ENCODE measurements at regions not wholly inside any gene's neighbourhood (a gene's known extent, or its start where the extent isn't known, plus 50 kb on each side); places are given as distances from the start of the nearest gene placed in this dataset.

DNA sequence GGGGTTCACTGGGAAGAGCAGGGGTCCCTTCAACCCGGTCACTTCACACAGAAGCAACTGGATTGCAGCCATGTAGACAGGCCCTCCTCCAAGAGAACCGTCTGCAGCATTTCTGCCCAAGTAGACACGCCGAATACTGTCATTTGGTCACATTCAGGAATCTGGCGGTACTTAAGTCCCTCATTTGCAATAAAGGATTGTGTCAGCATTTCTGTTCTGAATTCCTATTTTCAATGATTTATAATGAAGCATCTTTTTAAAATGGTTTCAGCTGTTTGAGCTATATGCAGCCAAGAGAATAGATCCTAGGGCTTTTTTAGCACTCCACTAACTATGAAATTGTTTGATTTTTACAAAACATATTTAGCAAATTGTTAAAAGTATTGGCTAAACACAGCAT lies 143.5 kb upstream of the SOX1 start:
- H3K23ac ChIP-seq (ENCODE audit: insufficient read length), result no peak overlapping the region
- H3K27me3 ChIP-seq (replicated peaks in 1 of 4; ENCODE audit: control insufficient read depth in 3 of 4, extremely low read depth in 1 of 4, insufficient read depth in 3 of 4, low read length in 3 of 4), result no peaks in the 10 kb centered on the region
- peaks cover 0 to 6% (median 2%) of the 10 kb centered on the region in 4 experiments; a peak in 3 of 7 replicates for H3K4me1 ChIP-seq (replicated peaks in 1 of 4; ENCODE audit: control insufficient read depth in 3 of 4, insufficient read depth in 4 of 4, low read length in 3 of 4)
- H3K27ac ChIP-seq (ENCODE audit: low read depth, low read length), result no peak overlapping the region
- no peak overlapping the region for H2BK15ac ChIP-seq (ENCODE audit: low read length)
- H3K4me2 ChIP-seq (ENCODE audit: insufficient read depth in 1 of 2, low read depth in 2 of 2, low read length in 2 of 2), result no peak overlapping the region
- no peak overlapping the region for H2AFZ ChIP-seq (ENCODE audit: low read length)
- no peak overlapping the region for H2BK5ac ChIP-seq (ENCODE audit: low read depth, low read length)
- H4K20me1 ChIP-seq (replicated peaks in 1 of 2; ENCODE audit: control insufficient read depth in 1 of 2, insufficient read depth in 2 of 2, low read length in 2 of 2), result no peaks in the 10 kb centered on the region
- ChIA-PET POLR2A (ENCODE audit: partially characterized antibody) (no interaction called here), CTCF (ENCODE audit: partially characterized antibody) (interaction anchor here (0.6 kb wide), 1 partner anchor 260 kb away, joined by 3 read pairs; no protein-coding TSS in a partner anchor)
- H3K9me3 ChIP-seq (ENCODE audit: insufficient read depth in 2 of 2, low read depth in 1 of 2, low read length in 1 of 2), result no peaks in the 10 kb centered on the region
- H2BK20ac ChIP-seq (ENCODE audit: low read length), result no peak overlapping the region
- no peaks in the 10 kb centered on the region for H3K36me3 ChIP-seq (ENCODE audit: control insufficient read depth in 2 of 4, insufficient read depth in 4 of 4, low read length in 3 of 4)
- no peak overlapping the region for H2BK12ac ChIP-seq (ENCODE audit: low read depth, low read length)
- no peaks in the 10 kb centered on the region for H3K23me2 ChIP-seq (ENCODE audit: low read depth, low read length)
- H3K79me2 ChIP-seq (ENCODE audit: control insufficient read depth in 1 of 2, insufficient read depth in 2 of 2, low read length in 2 of 2), result no peaks in the 10 kb centered on the region
- H2AK5ac ChIP-seq (ENCODE audit: low read depth, low read length), result no peak overlapping the region
- H2BK120ac ChIP-seq (replicated peaks; ENCODE audit: low read depth, low read length), result no peak overlapping the region
- no peak overlapping the region for H4K91ac ChIP-seq (replicated peaks; ENCODE audit: insufficient read length, low read length)
- no peak overlapping the region for H3K14ac ChIP-seq (ENCODE audit: insufficient read length)
- WGBS, 2 experiments (ENCODE audit: extremely low coverage in 1 of 2, insufficient coverage in 1 of 2, insufficient read length in 1 of 2, insufficient replicate concordance in 2 of 2, low coverage in 1 of 2, low lambda C conversion rate in 2 of 2, missing lambda C conversion rate in 1 of 2), result 89% methylated on average over 5 of the region's 5 CpGs; no CpG with 5 or more reads in 1 of the 2 experiments
- DNase-seq (ENCODE audit: low read depth in 1 of 2, low spot score in 2 of 2) (no peak), FAIRE-seq (no peak)
- H4K8ac ChIP-seq (ENCODE audit: extremely low read depth, insufficient read depth, low read length), result no peak overlapping the region
- no peak overlapping the region for H3K9ac ChIP-seq (replicated peaks in 1 of 4; ENCODE audit: extremely low read depth in 1 of 4, low read depth in 3 of 4, low read length in 3 of 4)
- no peak overlapping the region for H4K5ac ChIP-seq (ENCODE audit: insufficient read length, low read depth, low read length)
- no peak overlapping the region for H3K4me3 ChIP-seq (ENCODE audit: extremely low read depth in 1 of 4, insufficient read depth in 2 of 4, low read depth in 3 of 4, low read length in 4 of 4)
- H3K79me1 ChIP-seq (ENCODE audit: low read depth, low read length), result no peaks in the 10 kb centered on the region
- no peak overlapping the region for H3K56ac ChIP-seq (replicated peaks; ENCODE audit: insufficient read length, low read depth, low read length)
- no peak overlapping the region for H3K4ac ChIP-seq (replicated peaks; ENCODE audit: insufficient read length, low read depth, low read length)
- H3K18ac ChIP-seq (ENCODE audit: extremely low read depth, low read length), result no peak overlapping the region
- TF ChIP-seq EGR1 (IDR thresholded peaks at IDR 0.05; ENCODE audit: borderline replicate concordance, low read depth, low read length) (no peak), HDAC2 (IDR thresholded peaks at IDR 0.05; ENCODE audit: borderline replicate concordance in 1 of 2, low read depth in 2 of 2, low read length in 2 of 2) (no peak), KDM1A (IDR thresholded peaks at IDR 0.05; ENCODE audit: borderline replicate concordance, low read length) (no peak), ZNF274 (IDR thresholded peaks at IDR 0.05; ENCODE audit: borderline replicate concordance, extremely low read depth, low read length) (no peak), RXRA (IDR thresholded peaks at IDR 0.05; ENCODE audit: insufficient read depth, low read depth, low read length) (no peak), BACH1 (IDR thresholded peaks at IDR 0.05; ENCODE audit: low read length) (no peak), SIN3A (conservative IDR thresholded peaks at IDR 0.05 in 1 of 2, IDR thresholded peaks at IDR 0.05 in 1 of 2; ENCODE audit: low read depth in 1 of 2, low read length in 2 of 2) (no peak), GABPA (IDR thresholded peaks at IDR 0.05; ENCODE audit: borderline replicate concordance, insufficient read depth, low read length) (no peak), NRF1 (IDR thresholded peaks at IDR 0.05; ENCODE audit: low read depth, low read length) (no peak), PHF8 (conservative IDR thresholded peaks at IDR 0.05; ENCODE audit: low read depth, low read length) (no peak), ASH2L (IDR thresholded peaks at IDR 0.05; ENCODE audit: low read length) (no peak), SP1 (IDR thresholded peaks at IDR 0.05; ENCODE audit: low read depth, low read length) (no peak)
- TF ChIP-seq, protein P1, sequence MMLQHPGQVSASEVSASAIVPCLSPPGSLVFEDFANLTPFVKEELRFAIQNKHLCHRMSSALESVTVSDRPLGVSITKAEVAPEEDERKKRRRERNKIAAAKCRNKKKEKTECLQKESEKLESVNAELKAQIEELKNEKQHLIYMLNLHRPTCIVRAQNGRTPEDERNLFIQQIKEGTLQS (IDR thresholded peaks at IDR 0.05; ENCODE audit: insufficient read depth, low read depth, low read length), result no peak
- TF ChIP-seq, protein P2, sequence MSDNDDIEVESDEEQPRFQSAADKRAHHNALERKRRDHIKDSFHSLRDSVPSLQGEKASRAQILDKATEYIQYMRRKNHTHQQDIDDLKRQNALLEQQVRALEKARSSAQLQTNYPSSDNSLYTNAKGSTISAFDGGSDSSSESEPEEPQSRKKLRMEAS (IDR thresholded peaks at IDR 0.05), result no peak
